ENCODE measurements at regions not wholly inside any gene's neighbourhood (a gene's known extent, or its start where the extent isn't known, plus 50 kb on each side); places are given as distances from the start of the nearest gene placed in this dataset.

DNA sequence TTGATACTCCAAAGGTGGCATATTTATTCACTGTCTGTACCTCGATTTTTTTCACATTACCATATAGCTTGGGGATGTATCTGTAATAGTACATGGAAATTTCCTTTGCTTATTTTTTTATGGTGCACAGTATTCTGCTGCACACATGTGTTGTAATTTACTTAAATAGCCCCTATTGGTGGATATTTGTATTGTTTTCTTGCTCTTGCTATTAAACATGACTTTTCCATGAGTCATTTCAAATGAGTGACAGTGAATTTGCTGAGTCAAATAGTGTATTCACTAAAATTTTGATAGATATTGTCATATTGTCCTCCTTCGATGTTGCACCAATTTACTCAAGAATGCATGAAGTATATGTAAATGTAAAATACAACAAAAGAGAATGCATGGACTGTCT is 122.7 kb upstream of the STEAP4 start:
- peak; percentile 21 for DNase-seq (ENCODE audit: low read depth)
- no peak overlapping the region for H3K4me3 ChIP-seq (ENCODE audit: low read length)
- TF ChIP-seq CTCF (IDR thresholded peaks at IDR 0.05; ENCODE audit: insufficient read depth, low read depth, low read length, missing control alignments) = no peak

- no peak for DNase-seq (ENCODE audit: low read depth)
- TF ChIP-seq CTCF (IDR thresholded peaks at IDR 0.05; ENCODE audit: insufficient read depth, low read depth, low read length, missing control alignments) = no peak
- no peak overlapping the region for H3K4me3 ChIP-seq (ENCODE audit: low read length)
These were observed 95.8 kb upstream of the STEAP4 start for GRCh38 chr7:88402529-88402928.

DNA sequence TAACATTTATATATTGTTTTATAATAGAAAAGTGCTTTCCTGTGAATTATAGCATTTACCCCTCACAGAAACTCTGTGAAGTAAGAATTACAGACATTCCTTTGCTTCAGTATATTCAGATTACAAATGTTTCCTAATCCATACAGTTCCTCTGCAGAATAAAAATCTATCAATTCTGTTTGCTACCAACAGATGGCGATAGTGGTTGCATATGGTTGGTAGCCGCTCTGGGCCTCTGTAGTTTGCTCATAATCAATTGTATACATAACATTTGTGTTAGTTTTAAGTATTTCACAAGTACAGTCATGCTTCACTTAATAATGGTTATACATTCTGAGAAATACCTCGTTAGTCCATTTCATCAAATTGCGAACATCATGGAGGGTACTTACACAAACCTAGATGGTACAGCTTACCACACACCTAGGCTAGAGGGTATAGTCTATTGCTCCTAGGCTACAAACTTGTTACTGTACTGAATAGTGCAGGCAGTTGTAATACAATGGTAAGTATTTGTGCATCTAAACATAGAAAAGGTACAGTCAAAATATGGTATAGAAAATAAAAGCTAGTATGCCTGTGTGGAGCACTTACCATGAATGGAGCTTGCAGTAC is 94.4 kb upstream of the STEAP4 start:
- peak; percentile 59 for TF ChIP-seq CTCF (IDR thresholded peaks at IDR 0.05; ENCODE audit: insufficient read depth, low read depth, low read length, missing control alignments)
- no peak overlapping the region for H3K4me3 ChIP-seq (ENCODE audit: low read length)
- DNase-seq (ENCODE audit: low read depth) = peak; percentile 41

DNA sequence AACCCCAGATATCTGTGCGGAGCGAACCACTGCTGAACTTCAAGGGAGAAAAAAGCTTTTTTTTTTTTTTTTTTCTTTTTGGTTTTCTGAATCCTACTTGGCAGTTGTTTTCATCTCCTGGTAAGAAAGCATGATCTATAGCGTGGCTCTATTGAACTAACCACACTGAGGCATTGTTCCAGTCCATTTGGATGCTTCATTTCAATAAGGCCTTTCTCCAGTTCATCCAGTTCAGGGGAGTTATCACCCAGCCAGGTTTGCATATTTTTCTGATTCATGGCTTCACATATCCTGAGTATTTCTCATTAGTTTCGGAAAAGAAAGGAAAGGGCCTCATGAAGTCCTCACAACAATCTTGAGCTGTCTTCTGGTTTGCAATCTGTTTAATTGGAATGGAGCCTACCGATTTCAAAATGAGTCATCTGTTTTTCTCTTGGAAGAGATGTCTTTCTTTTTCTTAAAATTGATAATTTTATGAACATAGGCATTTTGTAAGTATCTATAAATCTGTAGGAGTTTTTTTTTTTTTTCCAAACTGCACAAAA is 93.1 kb upstream of the STEAP4 start:
- H3K4me3 ChIP-seq (ENCODE audit: low read length) = no peak overlapping the region
- TF ChIP-seq CTCF (IDR thresholded peaks at IDR 0.05; ENCODE audit: insufficient read depth, low read depth, low read length, missing control alignments) = no peak
- no peak for DNase-seq (ENCODE audit: low read depth)

DNA sequence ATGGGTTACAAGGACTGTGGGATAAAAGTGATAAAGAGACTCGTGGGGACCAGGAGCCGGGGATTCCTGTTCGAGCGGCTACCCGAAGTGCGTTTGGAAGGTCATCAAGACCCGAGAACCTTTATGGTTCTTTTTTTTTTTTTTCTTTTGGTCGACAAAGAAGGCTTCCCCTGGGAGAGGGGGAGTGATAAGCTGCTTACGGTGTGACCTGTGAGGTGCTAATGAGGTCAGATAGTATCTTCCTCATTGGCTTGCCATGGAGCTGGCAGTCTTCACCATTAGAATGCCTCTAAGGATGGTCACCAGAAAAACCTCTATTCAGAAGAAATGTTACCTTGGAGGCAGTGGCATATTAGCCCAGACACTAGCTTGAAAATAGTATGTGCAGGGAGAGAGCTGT is 92.3 kb upstream of the STEAP4 start:
- no peak overlapping the region for H3K4me3 ChIP-seq (ENCODE audit: low read length)
- TF ChIP-seq CTCF (IDR thresholded peaks at IDR 0.05; ENCODE audit: insufficient read depth, low read depth, low read length, missing control alignments) = no peak
- no peak for DNase-seq (ENCODE audit: low read depth)

- TF ChIP-seq CTCF (IDR thresholded peaks at IDR 0.05; ENCODE audit: insufficient read depth, low read depth, low read length, missing control alignments) = no peak
- no peak for DNase-seq (ENCODE audit: low read depth)
- H3K4me3 ChIP-seq (ENCODE audit: low read length) = no peak overlapping the region
These were observed 91.8 kb upstream of the STEAP4 start for GRCh38 chr7:88398459-88398858.

- no peak overlapping the region for H3K4me3 ChIP-seq (ENCODE audit: low read length)
- no peak for DNase-seq (ENCODE audit: low read depth)
- no peak for TF ChIP-seq CTCF (IDR thresholded peaks at IDR 0.05; ENCODE audit: insufficient read depth, low read depth, low read length, missing control alignments)
These were observed 90.2 kb upstream of the STEAP4 start for GRCh38 chr7:88396948-88397322.

Data from epithelial cell of esophagus (primary cell).